ENCODE measurements at regions not wholly inside any gene's neighbourhood (a gene's known extent, or its start where the extent isn't known, plus 50 kb on each side); places are given as distances from the start of the nearest gene placed in this dataset.

GRCh38 chr6:102415891-102416290 is 1022.4 kb downstream of the GRIK2 start (continued):
- TF ChIP-seq USF2 (IDR thresholded peaks at IDR 0.05; ENCODE audit: borderline replicate concordance, low read depth, low read length) (no peak), POLR2AphosphoS5 (IDR thresholded peaks at IDR 0.05; ENCODE audit: low read depth, low read length) (no peak), NFIC (IDR thresholded peaks at IDR 0.05; ENCODE audit: borderline replicate concordance) (no peak), EP300 (IDR thresholded peaks at IDR 0.05; ENCODE audit: borderline replicate concordance in 1 of 2, low read depth in 1 of 2, low read length in 1 of 2) (no peak)

- no peak overlapping the region for H2AFZ ChIP-seq (ENCODE audit: low read depth)
- H3K27ac ChIP-seq (ENCODE audit: low read depth in 2 of 2, low read length in 1 of 2) = no peak overlapping the region
- CTCF ChIA-PET = no interaction called here
- H3K36me3 ChIP-seq (replicated peaks in 1 of 2; ENCODE audit: control insufficient read depth in 1 of 2, insufficient read depth in 2 of 2, low read length in 1 of 2) = no peaks in the 10 kb centered on the region
- no peaks in the 10 kb centered on the region for H3K9me2 ChIP-seq
- H3K4me1 ChIP-seq (ENCODE audit: control insufficient read depth in 1 of 2, insufficient read depth in 2 of 2, low read depth in 1 of 2, low read length in 1 of 2) = no peaks in the 10 kb centered on the region
- no peak for DNase-seq
- no peaks in the 10 kb centered on the region for H3K79me2 ChIP-seq (ENCODE audit: insufficient read depth)
- H3F3A ChIP-seq (replicated peaks; ENCODE audit: insufficient read depth) = no peaks in the 10 kb centered on the region
- no peak overlapping the region for H3K9ac ChIP-seq
- H3K9me3 ChIP-seq = no peaks in the 10 kb centered on the region
- POLR2A ChIA-PET = no interaction called here
- no peak overlapping the region for H3K4me2 ChIP-seq
- WGBS (ENCODE audit: low lambda C conversion rate) = 37% methylated on average over 3 of the region's 3 CpGs
- H3K27me3 ChIP-seq (ENCODE audit: insufficient read depth) = no peaks in the 10 kb centered on the region
- no peaks in the 10 kb centered on the region for H4K20me1 ChIP-seq (ENCODE audit: insufficient read depth)
- no peak for TF ChIP-seq ELF1 (IDR thresholded peaks at IDR 0.05)
- no peak overlapping the region for H3K4me3 ChIP-seq (ENCODE audit: low read depth in 2 of 2, low read length in 1 of 2)
These were observed 1018.3 kb downstream of the GRIK2 start for GRCh38 chr6:102411796-102412195.

GRCh38 chr6:102407886-102408741 is 1014.6 kb downstream of the GRIK2 start:
- Histone ChIP-seq H3F3A (replicated peaks; ENCODE audit: insufficient read depth) (no peaks in the 10 kb centered on the region), H3K27me3 (ENCODE audit: insufficient read depth) (no peaks in the 10 kb centered on the region), H3K27ac (ENCODE audit: low read depth in 2 of 2, low read length in 1 of 2) (no peak overlapping the region), H3K79me2 (ENCODE audit: insufficient read depth) (no peaks in the 10 kb centered on the region), H3K36me3 (replicated peaks in 1 of 2; ENCODE audit: control insufficient read depth in 1 of 2, insufficient read depth in 2 of 2, low read length in 1 of 2) (no peaks in the 10 kb centered on the region), H3K4me3 (ENCODE audit: low read depth in 2 of 2, low read length in 1 of 2) (no peak overlapping the region), H3K9me3 (no peaks in the 10 kb centered on the region), H3K4me2 (no peak overlapping the region), H3K9me2 (no peaks in the 10 kb centered on the region), H3K9ac (no peak overlapping the region), H2AFZ (ENCODE audit: low read depth) (no peak overlapping the region), H3K4me1 (ENCODE audit: control insufficient read depth in 1 of 2, insufficient read depth in 2 of 2, low read depth in 1 of 2, low read length in 1 of 2) (no peaks in the 10 kb centered on the region), H4K20me1 (ENCODE audit: insufficient read depth) (no peaks in the 10 kb centered on the region)
- POLR2A ChIA-PET = no interaction called here
- WGBS (ENCODE audit: low lambda C conversion rate) = 39% methylated on average over 4 of the region's 4 CpGs
- DNase-seq = no peak
- CTCF ChIA-PET = no interaction called here
- TF ChIP-seq USF1 (IDR thresholded peaks at IDR 0.05; ENCODE audit: borderline replicate concordance, low read depth) (no peak), POLR2AphosphoS5 (IDR thresholded peaks at IDR 0.05; ENCODE audit: low read depth, low read length) (no peak), MEF2A (IDR thresholded peaks at IDR 0.05; ENCODE audit: borderline replicate concordance, low read depth) (no peak), NRF1 (IDR thresholded peaks at IDR 0.05; ENCODE audit: low read depth, low read length) (no peak), SMC3 (IDR thresholded peaks at IDR 0.05; ENCODE audit: low read depth, low read length) (no peak), YY1 (IDR thresholded peaks at IDR 0.05; ENCODE audit: low read depth) (no peak), ELF1 (IDR thresholded peaks at IDR 0.05) (no peak), ZBTB33 (IDR thresholded peaks at IDR 0.05; ENCODE audit: borderline replicate concordance, low read depth) (no peak), CTCF (IDR thresholded peaks at IDR 0.05) (no peak), MAX (IDR thresholded peaks at IDR 0.05; ENCODE audit: low read depth) (no peak), RAD21 (IDR thresholded peaks at IDR 0.05; ENCODE audit: low read length) (no peak), FOXM1 (IDR thresholded peaks at IDR 0.05; ENCODE audit: low read depth) (no peak), FOSL2 (IDR thresholded peaks at IDR 0.05; ENCODE audit: borderline replicate concordance, low read depth) (no peak), FOXJ3 (CRISPR knock-in tag; IDR thresholded peaks at IDR 0.05) (no peak), RFX5 (IDR thresholded peaks at IDR 0.05; ENCODE audit: low read length) (no peak), GABPA (IDR thresholded peaks at IDR 0.05; ENCODE audit: low read depth) (no peak)
